ENCODE measurements at regions not wholly inside any gene's neighbourhood (a gene's known extent, or its start where the extent isn't known, plus 50 kb on each side); places are given as distances from the start of the nearest gene placed in this dataset.
"Not testable (repeated sequence)": the region's sequence is repeated elsewhere in the genome, so short reads cannot be mapped to it uniquely, and the experiment has no call there.

GRCh38 chr22:35138521-35138920, 72.6 kb downstream of the ISX start:
- DNase-seq = no peak

- DNase-seq = no peak
These were observed 75.2 kb downstream of the ISX start for GRCh38 chr22:35140879-35141745.

GRCh38 chr22:35148381-35148780, 82.4 kb downstream of the ISX start:
- DNase-seq = no peak

- no peak for DNase-seq
These were observed 83.0 kb downstream of the ISX start for GRCh38 chr22:35148866-35149548.

GRCh38 chr22:35150183-35151107, 84.5 kb downstream of the ISX start:
- DNase-seq = peak; percentile 51

GRCh38 chr22:35152316-35152715, 86.4 kb downstream of the ISX start:
- no peak for DNase-seq

DNA sequence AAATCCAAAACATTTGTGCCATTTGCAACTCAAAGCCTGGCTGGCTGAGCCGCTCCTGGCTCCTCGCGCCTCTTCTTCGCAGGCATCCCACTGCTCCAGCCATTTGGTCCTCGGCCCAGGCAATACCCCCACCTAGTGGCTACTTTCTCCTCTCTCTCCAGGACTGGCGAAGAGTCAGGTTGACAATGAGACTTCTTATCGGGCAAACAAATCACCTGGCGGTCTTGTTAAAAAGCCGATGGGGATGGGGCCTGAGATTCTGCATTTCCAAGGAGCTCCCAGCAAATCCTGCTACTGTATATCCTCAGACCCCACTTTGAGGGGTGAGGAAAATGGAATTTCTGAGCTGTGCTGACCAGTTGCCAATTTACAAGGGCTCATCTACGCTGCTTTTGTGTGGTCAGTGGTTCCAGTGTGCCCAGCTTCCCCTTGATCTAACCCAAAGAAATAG, 89.0 kb downstream of the ISX start:
- DNase-seq = no peak

DNA sequence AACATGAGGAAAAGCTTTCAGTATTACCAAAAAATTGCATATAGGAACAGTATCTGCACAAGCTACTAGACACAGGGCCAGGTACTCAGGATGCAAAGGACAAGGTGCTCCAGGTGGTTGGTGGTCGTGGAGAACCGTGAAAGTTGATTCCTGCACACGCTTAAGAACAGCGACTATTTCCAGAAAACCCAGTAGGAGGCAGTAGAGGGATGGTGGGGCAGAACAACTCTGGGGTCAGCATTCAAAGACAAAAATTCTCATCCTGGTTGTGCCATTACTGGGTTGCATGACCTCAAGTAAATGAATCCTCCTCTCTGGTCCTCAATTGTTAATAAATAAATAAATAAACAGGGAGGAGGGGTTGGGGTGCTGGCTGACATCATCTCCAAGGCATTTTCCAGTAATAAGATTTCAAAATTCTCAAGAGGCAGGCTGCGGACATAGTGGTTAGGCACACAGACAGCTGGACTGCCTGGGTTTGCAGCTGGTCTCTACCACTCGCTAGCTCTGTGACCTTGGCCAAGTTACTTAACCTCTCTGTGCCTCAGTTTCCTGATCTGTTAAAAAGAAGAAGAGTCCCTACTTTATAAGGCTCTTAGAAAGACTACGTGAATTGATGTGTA, 89.6 kb downstream of the ISX start:
- DNase-seq = no peak

GRCh38 chr22:35156945-35157344, 91.0 kb downstream of the ISX start:
- no peak for DNase-seq

DNA sequence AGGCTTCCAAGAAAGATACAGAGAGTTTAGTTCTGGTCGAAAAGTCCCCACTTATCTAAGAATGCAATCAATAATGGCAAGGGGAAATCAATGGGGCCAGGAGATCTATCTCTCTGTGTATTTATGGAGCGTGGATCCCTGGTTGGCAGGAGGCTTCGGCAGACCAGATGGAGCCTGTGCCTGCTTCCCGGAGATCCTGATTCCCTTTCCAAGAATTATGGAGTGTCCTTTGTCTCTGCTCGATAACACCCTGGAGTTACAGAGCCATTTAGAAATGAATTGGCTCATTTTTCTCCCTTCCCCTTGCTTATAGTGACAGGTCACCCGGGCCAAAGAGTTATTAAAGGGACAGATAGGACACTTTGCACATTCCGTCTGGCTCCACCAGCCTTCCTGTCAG, 92.4 kb downstream of the ISX start:
- DNase-seq = no peak

DNA sequence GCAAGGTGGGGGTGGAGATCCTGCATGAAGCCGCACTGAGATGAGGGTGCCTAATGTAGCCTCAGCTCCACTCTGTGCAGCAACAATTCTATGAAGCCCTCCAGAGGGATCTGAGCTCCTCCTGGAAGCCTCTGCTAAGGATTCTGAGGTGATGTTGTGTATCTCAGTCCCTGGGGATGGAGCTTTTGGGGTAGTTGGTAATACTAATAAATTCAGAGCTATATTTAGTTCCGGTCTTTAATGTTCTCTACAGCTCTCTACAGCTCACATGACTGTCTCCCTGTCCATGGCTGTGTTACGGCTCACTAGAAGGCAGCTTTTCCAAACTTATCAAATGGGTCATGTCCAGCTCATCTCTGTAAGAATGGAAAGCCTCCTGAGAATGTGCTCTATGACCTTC, 93.4 kb downstream of the ISX start:
- no peak for DNase-seq

DNA sequence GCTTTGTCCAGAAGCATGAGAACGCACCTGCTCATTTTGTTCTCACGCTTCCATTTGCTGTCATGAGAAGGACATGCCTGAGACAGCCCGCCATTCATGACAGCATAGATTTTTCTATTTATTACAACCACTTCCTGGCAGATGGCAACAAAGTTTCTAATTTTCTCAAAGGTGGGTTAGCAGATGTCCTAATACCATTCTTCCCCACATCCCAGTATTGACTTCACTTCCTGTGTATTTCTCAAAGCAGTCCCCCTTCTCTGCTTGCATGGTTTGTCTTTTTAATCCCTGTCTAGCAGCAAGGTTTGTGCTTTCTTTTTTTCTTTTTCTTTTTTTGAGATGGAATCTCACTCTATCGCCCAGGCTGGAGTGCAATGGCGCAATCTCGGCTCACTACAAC, 94.3 kb downstream of the ISX start:
- no peak for DNase-seq

DNA sequence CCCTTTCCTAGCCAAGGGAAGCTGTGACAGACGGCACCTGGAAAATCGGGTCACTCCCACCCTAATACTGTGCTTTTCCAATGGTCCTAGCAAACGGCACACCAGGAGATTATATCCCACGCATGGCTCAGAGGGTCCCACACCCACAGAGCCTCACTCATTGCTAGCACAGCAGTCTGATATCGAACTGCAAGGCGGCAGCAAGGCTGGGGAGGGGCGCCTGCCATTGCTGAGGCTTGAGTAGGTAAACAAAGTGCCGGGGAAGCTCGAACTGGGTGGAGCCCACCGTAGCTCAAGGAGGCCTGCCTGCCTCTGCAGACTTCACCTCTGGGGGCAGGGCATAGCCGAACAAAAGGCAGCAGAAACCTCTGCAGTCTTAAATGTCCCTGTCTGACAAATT, 91.4 kb upstream of the HMGXB4 start:
- DNase-seq = not testable (repeated sequence)

DNA sequence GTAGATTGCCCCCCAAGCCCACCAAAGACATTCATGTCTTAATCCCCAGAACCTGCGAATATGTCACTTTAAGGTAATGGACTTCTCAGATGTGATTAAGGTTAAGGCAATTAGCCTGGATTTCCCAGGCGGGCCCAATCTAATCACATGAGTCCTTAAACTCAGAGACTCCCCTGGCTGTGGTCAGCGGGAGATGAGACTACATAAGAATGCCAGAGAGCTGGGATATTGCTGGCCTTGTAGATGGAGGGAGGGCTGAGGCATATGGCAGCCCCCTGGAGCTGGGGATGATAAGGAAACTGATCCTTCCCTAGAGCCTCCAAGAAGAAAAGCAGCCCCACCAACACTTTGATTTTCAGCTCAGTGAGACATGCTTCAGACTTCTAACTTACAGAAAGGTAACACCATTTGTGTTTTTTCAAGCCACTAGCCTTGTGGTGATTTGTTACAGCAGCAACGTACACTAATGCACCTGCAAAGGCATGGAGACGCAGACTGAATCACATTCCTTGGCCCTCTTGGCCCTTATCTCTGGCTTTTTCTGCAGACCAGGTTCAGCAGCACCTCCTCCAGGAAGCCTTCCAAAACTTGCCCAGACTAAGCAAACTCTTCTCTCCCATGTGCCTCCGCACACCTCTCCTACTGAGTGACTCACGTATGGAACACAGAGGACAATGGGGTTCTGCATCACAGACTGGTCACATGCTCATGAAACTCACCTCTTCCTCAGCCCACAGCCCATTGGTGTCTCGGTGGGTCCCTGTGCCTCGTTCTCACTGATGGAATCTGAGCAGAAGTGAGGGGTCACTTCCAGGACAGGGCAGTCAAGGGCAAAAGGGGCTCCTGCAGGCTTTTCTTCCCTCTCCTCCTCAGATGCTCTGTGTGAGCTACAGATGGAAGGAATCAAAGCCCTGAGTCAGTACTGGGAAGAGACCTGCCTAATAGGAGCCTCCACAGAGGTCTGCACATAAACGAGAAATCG, 86.3 kb upstream of the HMGXB4 start:
- no peak for DNase-seq

GRCh38 chr22:35172442-35172841, 84.9 kb upstream of the HMGXB4 start:
- DNase-seq = no peak

GRCh38 chr22:35173655-35174054, 83.6 kb upstream of the HMGXB4 start:
- no peak for DNase-seq

DNA sequence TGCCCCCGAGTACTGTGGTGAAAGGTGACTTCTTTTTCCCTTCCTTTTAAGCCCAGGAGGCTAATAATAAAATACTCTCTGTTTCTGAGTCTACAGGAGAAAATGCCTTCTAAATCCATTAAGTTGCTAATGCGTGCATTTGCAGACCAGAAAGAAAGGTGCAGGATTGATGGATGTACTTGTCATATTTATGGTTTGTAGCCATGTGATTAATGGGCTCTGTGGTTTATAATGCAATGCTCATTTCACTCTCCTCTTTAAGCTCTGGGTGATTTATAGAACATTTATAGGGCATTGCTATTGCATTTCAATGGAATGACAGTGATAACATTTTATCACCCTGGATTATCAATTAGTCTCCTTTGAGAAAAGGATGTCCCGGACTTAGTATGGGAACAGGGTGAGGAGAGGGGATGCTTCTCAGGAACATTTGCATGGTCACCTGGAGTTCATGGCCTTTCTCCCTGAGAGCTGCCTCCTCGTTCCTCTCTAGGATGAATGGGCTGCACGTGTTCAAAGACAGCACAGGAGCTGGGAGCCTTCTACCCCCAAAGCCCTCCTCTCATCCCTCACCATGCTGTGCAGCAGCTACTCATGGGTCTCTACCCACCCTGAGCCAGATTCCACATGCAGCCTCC, 82.8 kb upstream of the HMGXB4 start:
- no peak for DNase-seq

- DNase-seq = no peak
These were observed 81.9 kb upstream of the HMGXB4 start for GRCh38 chr22:35175392-35175791.

- DNase-seq = no peak
These were observed 79.5 kb upstream of the HMGXB4 start for GRCh38 chr22:35177811-35178210.

- DNase-seq = no peak
These were observed 78.8 kb upstream of the HMGXB4 start for GRCh38 chr22:35178446-35178845.

DNA sequence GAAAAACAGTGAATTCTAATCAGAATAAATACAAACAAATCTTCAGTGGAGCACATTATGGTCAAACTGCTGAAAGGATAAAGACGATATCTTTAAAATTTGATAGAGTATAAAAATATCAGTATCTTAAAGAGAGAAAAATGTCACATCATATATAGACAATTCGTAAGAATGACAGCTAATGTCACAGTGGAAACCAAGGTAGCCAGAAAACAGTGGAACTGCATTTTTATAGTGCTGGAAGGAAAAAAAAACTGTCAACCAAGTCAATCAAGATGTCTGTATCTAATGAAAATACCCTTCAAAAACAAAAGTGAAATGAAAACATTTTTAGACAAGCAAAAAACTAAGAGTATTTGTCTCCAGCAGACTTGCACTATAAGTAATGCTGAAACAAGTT, 73.4 kb upstream of the HMGXB4 start:
- no peak for DNase-seq
